HCT116 (cell line): ENCODE measurements at regions not wholly inside any gene's neighbourhood (a gene's known extent, or its start where the extent isn't known, plus 50 kb on each side); places are given as distances from the start of the nearest gene placed in this dataset.

Experiments
- ATAC-seq: fragments of 200-7000 bp; cut with Tn5 transposase; 2 replicates; pipeline ENCODE4 v1.9.1; 2020; ENCODE audit warnings: mild to moderate bottlenecking, moderate library complexity
- BruUV-seq: library from RNA; stranded (reverse); fragments of 400-500 nt; replicated peaks from 2 replicates; lab custom pipeline; 2021; lab: Mats Ljungman, UMichigan
- CTCF ChIA-PET: fragments of 300-600 bp; sonication (Branson Sonifier 250); formaldehyde crosslinking; loops from one replicate; lab custom pipeline; 2021; ENCODE audit warnings: antibody characterized with exemption; lab: Charles Lee
- POLR2A ChIA-PET: fragments of 300-600, 350-600 bp; sonication (Branson Sonifier 250); formaldehyde crosslinking; loops from one replicate; lab custom pipeline; 2021; ENCODE audit warnings: antibody characterized with exemption; lab: Charles Lee
- RAD21 ChIA-PET, 2 experiments: fragments of 300-600 bp; sonication (Branson Sonifier 250); formaldehyde crosslinking; loops; one replicate each; lab custom pipeline; 2023; ENCODE audit warnings: low total read pairs in 2 of 2; ENCODE audit not compliant: uncharacterized antibody in 2 of 2, unreplicated experiment in 2 of 2, low non-redundant PET in 1 of 2; lab: Charles Lee
- DNase-seq: peaks from one replicate; pipeline ENCODE4 v3.0.0-alpha.2; 2010; ENCODE audit warnings: low read depth, low spot score
- H2AFZ ChIP-seq: fragments of 200-600 bp; shearing (Covaris generic), sonication (generic); 2 replicates; pipeline ENCODE4 v1.6.1; 2017; ENCODE audit warnings: low read depth, mixed run types, mixed read lengths, antibody characterized with exemption, low read length; ENCODE audit not compliant: poor library complexity, severe bottlenecking
- H3K27ac ChIP-seq: 2 replicates; pipeline ENCODE4 v1.5.1; 2012; ENCODE audit warnings: low read depth, low read length
- H3K27me3 ChIP-seq: fragments of 200-600 bp; sonication (generic); 2 replicates; pipeline ENCODE4 v1.6.1; 2016; ENCODE audit warnings: mixed run types, low read length, mixed read lengths; ENCODE audit not compliant: insufficient read depth
- H3K36me3 ChIP-seq, 2 experiments: fragments of 200-500 bp in 1 of 2; fragments of 200-600 bp in 1 of 2; sonication (Bioruptor generic) in 1 of 2; sonication (generic) in 1 of 2; 2 replicates each; pipeline versions ENCODE4 v1.5.1 to v1.6.1; 2014 to 2016; ENCODE audit warnings: low read length in 2 of 2, inconsistent platforms in 1 of 2, mixed read lengths in 1 of 2, mixed run types in 1 of 2; ENCODE audit not compliant: insufficient read depth in 2 of 2, control insufficient read depth in 1 of 2
- H3K4me1 ChIP-seq, 2 experiments: fragments of 200-600 bp in 1 of 2; sonication (generic) in 1 of 2; 2 replicates each; pipeline versions ENCODE4 v1.5.1 to v1.6.1; 2012 to 2017; ENCODE audit warnings: low read length in 2 of 2, inconsistent platforms in 1 of 2, mild to moderate bottlenecking in 1 of 2, mixed read lengths in 1 of 2, mixed run types in 1 of 2, moderate library complexity in 1 of 2; ENCODE audit not compliant: insufficient read depth in 2 of 2, control insufficient read depth in 1 of 2
- H3K4me2 ChIP-seq: fragments of 200-600 bp; sonication (generic); 2 replicates; pipeline ENCODE4 v1.6.1; 2017; ENCODE audit warnings: mixed run types, low read length, mixed read lengths
- H3K4me3 ChIP-seq, 2 experiments: fragments of 200-600 bp in 1 of 2; sonication (generic) in 1 of 2; replicated peaks in 1 of 2; 2 replicates each; pipeline ENCODE4 v1.5.1; 2011 to 2016; ENCODE audit warnings: low read length in 2 of 2, control low read depth in 1 of 2, low read depth in 1 of 2, mild to moderate bottlenecking in 1 of 2, mixed read lengths in 1 of 2, mixed run types in 1 of 2
- H3K79me2 ChIP-seq: fragments of 200-600 bp; sonication (generic); 2 replicates; pipeline ENCODE4 v1.6.1; 2017; ENCODE audit warnings: mild to moderate bottlenecking, mixed run types, low read length, moderate library complexity, mixed read lengths; ENCODE audit not compliant: insufficient read depth
- H3K9ac ChIP-seq: fragments of 200-600 bp; sonication (generic); 2 replicates; pipeline ENCODE4 v1.6.1; 2016; ENCODE audit warnings: low read length, mixed read lengths
- H3K9me2 ChIP-seq: fragments of 200-600 bp; sonication (generic), shearing (Covaris generic); 2 replicates; pipeline ENCODE4 v1.6.1; 2017; ENCODE audit warnings: mixed run types, mild to moderate bottlenecking, moderate library complexity; ENCODE audit not compliant: insufficient read depth
- H3K9me3 ChIP-seq, 2 experiments: fragments of 200-500 bp in 1 of 2; fragments of 200-600 bp in 1 of 2; sonication (Bioruptor generic) in 1 of 2; sonication (generic) in 1 of 2; 2 replicates each; pipeline ENCODE4 v1.6.1; 2014 to 2017; ENCODE audit warnings: low read length in 2 of 2, mixed read lengths in 2 of 2, inconsistent platforms in 1 of 2, low read depth in 1 of 2, mild to moderate bottlenecking in 1 of 2, mixed run types in 1 of 2, moderate library complexity in 1 of 2; ENCODE audit not compliant: control insufficient read depth in 1 of 2, insufficient read depth in 1 of 2
- H4K20me1 ChIP-seq: fragments of 200-600 bp; sonication (generic), shearing (Covaris generic); 2 replicates; pipeline ENCODE4 v1.6.1; 2017; ENCODE audit warnings: mixed run types, mild to moderate bottlenecking, moderate library complexity; ENCODE audit not compliant: insufficient read depth
- CBX3 ChIP-seq: IDR thresholded peaks from 2 replicates; pipeline ENCODE4 v1.6.1; 2012; ENCODE audit warnings: low read depth
- CEBPB ChIP-seq: IDR thresholded peaks from 2 replicates; pipeline ENCODE4 v1.6.1; 2012; ENCODE audit warnings: low read depth
- EGR1 ChIP-seq: IDR thresholded peaks from 2 replicates; pipeline ENCODE4 v1.6.1; 2012; ENCODE audit warnings: low read depth
- FOSL1 ChIP-seq: IDR thresholded peaks from 2 replicates; pipeline ENCODE4 v1.6.1; 2012; ENCODE audit warnings: low read depth
- RAD21 ChIP-seq: IDR thresholded peaks from 2 replicates; pipeline ENCODE4 v1.6.1; 2012; ENCODE audit warnings: low read depth, mild to moderate bottlenecking
- REST ChIP-seq: IDR thresholded peaks from 2 replicates; pipeline ENCODE4 v1.6.1; 2012; ENCODE audit warnings: low read depth
- SIN3A ChIP-seq: IDR thresholded peaks from 2 replicates; pipeline ENCODE4 v1.6.1; 2012; ENCODE audit warnings: low read depth
- SP1 ChIP-seq: IDR thresholded peaks from 2 replicates; pipeline ENCODE4 v1.6.1; 2012; ENCODE audit warnings: low read depth
- YY1 ChIP-seq: IDR thresholded peaks from 2 replicates; pipeline ENCODE4 v1.6.1; 2011; ENCODE audit warnings: low read length, low read depth, moderate library complexity, mild to moderate bottlenecking; ENCODE audit not compliant: insufficient replicate concordance; ENCODE audit errors: extremely low read depth
- ZBTB33 ChIP-seq: IDR thresholded peaks from 2 replicates; pipeline ENCODE4 v1.6.1; 2011; ENCODE audit warnings: mild to moderate bottlenecking, low read length, moderate library complexity; ENCODE audit not compliant: insufficient replicate concordance; ENCODE audit errors: extremely low read depth
- intact Hi-C: fragments of 100-400 bp; cut with micrococcal nuclease; formaldehyde crosslinking; loops from 2 replicates; pipeline ENCODE4 v1.10.0; 2022

GRCh38 chr4:82248903-82249632 lies 124.7 kb downstream of the HNRNPD start:
- ChIA-PET RAD21 (no interaction called here), CTCF (no interaction called here), POLR2A (no interaction called here)
- Histone ChIP-seq H3K27me3 (peaks cover 31% of the 10 kb centered on the region), H3K4me3 (no peak overlapping the region), H3K79me2 (no peaks in the 10 kb centered on the region), H3K4me1 (no peaks in the 10 kb centered on the region), H3K27ac (no peak overlapping the region), H3K9ac (no peak overlapping the region), H3K9me2 (no peaks in the 10 kb centered on the region), H3K9me3 (no peaks in the 10 kb centered on the region), H3K36me3 (no peaks in the 10 kb centered on the region), H3K4me2 (no peak overlapping the region), H4K20me1 (no peaks in the 10 kb centered on the region), H2AFZ (no peak overlapping the region)
- peak; percentile 29 for TF ChIP-seq REST
- no peak for TF ChIP-seq CBX3
- TF ChIP-seq RAD21: peak; percentile 24; the same call in 1 of the 2 replicates
- peak; percentile 29; the same call in 1 of the 2 replicates for TF ChIP-seq CEBPB
- no peak for TF ChIP-seq SIN3A
- TF ChIP-seq SP1: no peak
- TF ChIP-seq YY1: no peak
- no peak for TF ChIP-seq EGR1
- no peak for TF ChIP-seq FOSL1
- TF ChIP-seq ZBTB33: no peak
- BruUV-seq: no TSS peak
- intact Hi-C loops: no loop called here
- DNase-seq (no peak), ATAC-seq (no peak)
